GM23248 (cell line): ENCODE measurements at regions not wholly inside any gene's neighbourhood (a gene's known extent, or its start where the extent isn't known, plus 50 kb on each side); places are given as distances from the start of the nearest gene placed in this dataset.

Source experiments
- EZH2 ChIP-seq: fragments of 200-600 bp; sonication (generic); IDR thresholded peaks from 2 replicates; pipeline ENCODE4 v1.6.1; 2018; ENCODE audit warnings: antibody characterized with exemption, mild to moderate bottlenecking; ENCODE audit not compliant: insufficient read depth, poor library complexity, severe bottlenecking
- EZH2phosphoT487 ChIP-seq: fragments of 200-600 bp; sonication (generic); IDR thresholded peaks from 2 replicates; pipeline ENCODE4 v1.6.1; 2018; ENCODE audit warnings: antibody characterized with exemption, moderate library complexity, mild to moderate bottlenecking, low read depth; ENCODE audit not compliant: insufficient read depth

DNA sequence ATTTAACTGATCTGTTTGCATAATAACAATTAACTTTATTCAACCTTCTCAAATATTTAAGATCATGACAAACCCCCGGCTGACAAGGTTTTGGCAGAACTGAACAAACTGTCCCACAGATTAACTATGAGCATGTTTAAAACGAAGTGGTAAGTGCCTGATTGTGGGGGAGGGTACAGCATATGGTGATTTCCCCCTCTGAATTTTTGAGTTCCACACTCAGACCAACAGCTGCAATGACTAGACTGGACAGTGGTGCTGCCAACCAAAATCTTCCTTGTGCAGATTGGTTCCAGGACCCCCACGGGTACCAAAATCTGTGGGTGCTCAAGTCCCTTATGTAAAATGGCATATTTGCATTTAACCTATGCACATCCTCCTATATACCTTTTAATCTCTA, 449.5 kb downstream of the SHQ1 start:
- no peak for TF ChIP-seq EZH2phosphoT487
- TF ChIP-seq EZH2 = no peak
